ENCODE measurements at regions not wholly inside any gene's neighbourhood (a gene's known extent, or its start where the extent isn't known, plus 50 kb on each side); places are given as distances from the start of the nearest gene placed in this dataset.
A peak's percentile ranks its signal among the peaks of the same experiment; 100 is the strongest.
"Not testable (repeated sequence)": the region's sequence is repeated elsewhere in the genome, so short reads cannot be mapped to it uniquely, and the experiment has no call there.

DNA sequence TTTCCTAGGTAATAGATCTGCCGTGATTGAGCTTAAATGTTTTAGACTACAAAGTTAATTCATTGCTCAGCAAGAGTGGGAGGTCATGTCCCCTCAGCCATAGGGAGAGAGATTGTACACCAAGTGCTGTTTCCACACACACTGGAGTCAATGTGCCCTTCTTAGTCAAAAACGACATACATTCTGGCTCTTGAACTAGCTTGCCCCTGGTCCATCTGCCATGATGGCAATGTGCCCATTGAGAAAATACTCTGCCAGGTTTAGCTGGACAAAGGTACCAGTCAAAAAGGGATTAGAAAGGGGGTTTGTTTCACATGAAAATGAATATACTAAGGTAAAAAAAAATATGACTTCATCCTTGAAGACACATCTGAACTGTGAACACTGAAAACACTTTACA, 377.1 kb upstream of the ADGRL3 start:
- DNase-seq = no peak

GRCh38 chr4:60840020-60840419, 360.1 kb upstream of the ADGRL3 start:
- no peak for DNase-seq

GRCh38 chr4:60846678-60847077, 353.4 kb upstream of the ADGRL3 start:
- DNase-seq = no peak

DNA sequence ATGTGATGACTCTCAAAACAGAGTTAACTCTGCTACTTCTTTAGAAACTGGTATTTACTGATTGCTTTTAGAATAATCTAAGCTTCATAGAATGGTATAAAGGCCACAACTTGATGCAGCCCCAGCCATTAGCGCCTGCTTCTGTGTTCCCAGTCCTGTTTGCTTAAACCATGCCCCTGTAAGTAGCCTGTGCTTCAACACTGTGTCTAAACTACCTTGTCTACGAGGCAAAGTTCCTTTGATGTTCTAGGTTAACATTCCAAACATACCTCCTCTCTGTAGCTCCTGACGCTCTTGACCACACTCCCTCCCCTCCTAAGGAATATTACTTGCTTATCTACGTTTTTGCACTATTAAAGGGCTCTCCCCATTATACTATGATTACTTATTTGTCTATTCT, 352.5 kb upstream of the ADGRL3 start:
- no peak for DNase-seq

DNA sequence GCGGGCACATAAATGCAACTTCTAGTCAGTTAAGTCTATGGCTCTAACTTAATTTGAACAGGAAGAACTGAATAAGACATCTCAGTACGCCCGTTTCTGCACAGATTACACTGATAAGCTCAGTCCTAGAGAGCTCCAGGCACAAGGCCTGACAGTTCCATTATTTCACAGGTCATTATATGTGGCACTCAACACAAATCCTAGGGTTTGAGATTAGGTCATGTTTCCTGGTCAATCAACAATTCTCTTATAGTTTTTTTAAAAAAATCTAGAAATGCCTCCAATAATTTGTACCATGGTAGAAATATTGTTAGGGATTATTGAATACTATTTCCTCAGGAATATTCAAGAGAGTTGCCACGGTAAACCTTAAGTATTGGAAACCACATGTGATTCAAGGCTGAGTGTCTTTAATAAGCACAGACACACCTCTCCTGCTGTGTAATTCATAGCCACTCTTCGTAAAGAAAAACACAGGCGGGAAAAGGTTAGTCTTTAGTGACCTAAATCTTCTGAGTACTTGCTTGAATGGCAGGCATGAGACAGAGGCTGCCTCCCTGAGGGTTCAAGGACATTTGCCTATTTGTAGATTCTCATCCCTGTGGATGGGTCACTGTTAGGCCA, 342.9 kb upstream of the ADGRL3 start:
- no peak for DNase-seq

GRCh38 chr4:60863442-60863841, 336.7 kb upstream of the ADGRL3 start:
- DNase-seq = no peak

DNA sequence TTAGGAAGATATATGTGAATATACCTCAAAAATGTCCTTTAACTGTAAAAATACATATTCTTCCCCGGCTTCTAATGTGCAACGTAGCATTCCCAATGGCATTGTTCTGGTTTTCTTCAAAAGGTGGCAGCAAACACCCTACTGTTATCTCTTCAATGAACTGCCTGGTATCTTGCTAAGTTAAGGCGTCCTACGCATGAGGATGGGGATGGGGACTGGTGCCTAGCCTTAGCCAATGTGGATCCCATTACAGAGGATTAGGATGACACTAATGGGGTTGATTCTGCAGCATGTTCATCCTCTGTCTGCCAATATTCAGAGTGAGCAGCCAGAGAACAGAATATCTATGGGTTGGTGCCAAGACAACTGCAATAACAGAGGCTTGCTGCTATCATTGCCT, 334.9 kb upstream of the ADGRL3 start:
- DNase-seq = no peak

- no peak for DNase-seq
Measured at GRCh38 chr4:60868232-60868960, 331.7 kb upstream of the ADGRL3 start.

GRCh38 chr4:60879135-60879701, 320.9 kb upstream of the ADGRL3 start:
- no peak for DNase-seq

- DNase-seq = no peak
Measured at GRCh38 chr4:60884587-60884986, 315.5 kb upstream of the ADGRL3 start.

DNA sequence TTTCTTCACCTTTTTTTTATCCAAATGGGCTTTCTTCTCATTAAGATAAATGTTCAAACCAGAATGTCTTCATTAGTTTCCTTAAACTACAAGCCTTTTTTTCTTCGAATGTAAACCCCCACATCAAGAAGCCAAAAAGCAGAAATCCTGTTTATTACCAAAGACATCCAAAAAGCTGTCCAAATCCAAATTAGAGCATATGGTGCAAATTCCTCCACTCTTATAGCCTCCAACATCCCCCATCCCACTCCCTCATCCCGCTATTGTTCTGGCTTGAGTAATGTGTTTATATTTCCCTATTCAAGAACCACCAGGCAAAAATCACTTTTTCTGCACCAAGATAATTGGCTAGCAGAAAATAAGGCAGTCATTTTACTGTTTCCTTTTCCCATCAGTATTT, 315.1 kb upstream of the ADGRL3 start:
- no peak for DNase-seq

DNA sequence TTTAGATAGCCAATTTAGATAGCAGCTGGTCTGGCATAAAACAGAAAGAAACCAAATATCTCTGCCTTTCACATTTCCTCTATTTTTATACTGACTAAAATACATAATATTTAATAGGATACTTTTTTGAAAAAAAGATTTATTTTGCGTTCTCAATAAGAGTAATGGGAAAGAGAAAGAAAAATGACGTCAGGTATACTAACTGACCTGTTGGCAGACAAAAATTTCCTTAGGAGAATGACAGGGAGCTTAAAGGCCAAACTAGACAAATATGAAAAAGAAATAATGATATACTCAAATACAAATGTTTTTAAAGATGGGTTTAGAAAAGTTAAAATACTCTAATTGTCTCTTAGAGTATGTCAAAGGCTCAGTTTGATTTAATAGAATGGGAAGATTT, 309.4 kb upstream of the ADGRL3 start:
- DNase-seq = no peak

- no peak for DNase-seq
Measured at GRCh38 chr4:60891947-60892346, 308.2 kb upstream of the ADGRL3 start.

DNA sequence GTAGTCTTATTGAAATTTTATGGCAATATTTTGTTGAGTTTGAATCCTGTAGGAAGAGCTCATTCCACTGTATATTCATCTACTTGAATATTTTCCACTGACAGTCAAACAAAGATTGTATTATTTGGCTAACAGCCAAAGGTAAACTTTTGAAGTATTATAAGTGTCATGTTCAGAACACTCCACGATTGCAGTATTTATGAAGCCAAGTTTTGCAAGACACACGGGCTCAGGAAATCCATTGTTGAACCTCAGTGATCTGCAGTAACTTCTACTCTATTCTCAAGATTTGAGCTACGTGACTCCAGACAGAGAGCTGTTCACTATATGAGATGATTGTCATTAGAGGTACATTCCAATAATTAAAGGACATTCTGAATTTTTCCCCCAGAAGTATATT, 302.7 kb upstream of the ADGRL3 start:
- no peak for DNase-seq

- DNase-seq = no peak
Measured at GRCh38 chr4:60905162-60905561, 295.0 kb upstream of the ADGRL3 start.

DNA sequence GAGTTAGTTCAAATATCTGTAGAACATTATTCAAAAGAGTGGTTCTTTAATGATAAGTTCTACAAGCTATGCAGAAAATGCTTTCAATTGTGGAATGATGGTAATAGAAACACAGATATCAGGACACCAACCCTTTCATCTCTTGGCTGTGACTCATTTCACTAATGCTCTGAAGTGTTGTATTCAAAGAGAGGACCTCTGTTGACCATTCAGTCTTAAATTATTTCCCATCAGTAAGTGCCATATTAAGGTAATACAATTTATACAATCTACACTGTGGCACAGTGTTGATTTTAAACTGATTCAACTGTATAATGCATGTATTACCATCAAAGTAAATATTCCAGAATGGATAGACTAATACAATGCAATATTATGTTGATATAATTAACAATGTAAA, 289.0 kb upstream of the ADGRL3 start:
- DNase-seq = no peak

DNA sequence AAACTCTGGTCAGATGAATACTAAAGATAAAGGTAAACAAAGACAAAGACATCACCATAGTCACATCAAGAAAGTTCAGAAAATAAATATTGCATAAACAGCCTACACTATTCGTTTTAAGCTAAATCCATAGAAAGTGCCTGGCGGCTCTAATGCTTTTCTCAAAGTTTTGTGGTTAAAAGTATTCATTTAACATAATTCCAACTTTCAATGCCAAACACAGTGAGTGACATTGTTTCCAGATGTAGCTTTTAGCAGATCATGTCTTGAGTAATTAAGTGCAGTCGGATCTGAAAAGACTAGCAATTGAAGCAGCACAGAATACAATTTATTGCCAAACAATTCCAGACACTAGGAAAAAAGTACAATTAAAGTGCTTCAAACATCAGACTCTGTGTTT, 287.1 kb upstream of the ADGRL3 start:
- DNase-seq = no peak

GRCh38 chr4:60913671-60914070, 286.5 kb upstream of the ADGRL3 start:
- no peak for DNase-seq

GRCh38 chr4:60921735-60922134, 278.4 kb upstream of the ADGRL3 start:
- not testable (repeated sequence) for DNase-seq

DNA sequence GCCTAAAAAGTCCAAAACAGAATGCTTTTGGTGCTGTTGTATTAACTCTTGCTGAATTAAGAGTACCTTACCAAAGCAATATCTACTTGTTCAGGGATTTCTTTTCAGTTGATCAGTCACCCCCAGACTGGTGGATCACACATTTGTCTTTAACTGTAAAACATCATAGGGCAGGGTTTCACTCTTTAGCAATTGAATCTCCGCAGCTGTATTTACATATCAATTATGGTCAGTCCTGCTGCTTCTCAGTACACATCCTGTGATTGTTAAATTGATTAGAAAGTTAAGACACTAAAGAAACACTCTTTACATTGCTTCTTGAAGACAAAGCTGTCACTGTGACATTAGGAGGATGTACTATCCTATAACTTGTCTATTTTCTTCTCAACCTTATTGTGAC, 277.1 kb upstream of the ADGRL3 start:
- DNase-seq = peak; percentile 22

- no peak for DNase-seq
Measured at GRCh38 chr4:60926624-60927023, 273.5 kb upstream of the ADGRL3 start.

DNA sequence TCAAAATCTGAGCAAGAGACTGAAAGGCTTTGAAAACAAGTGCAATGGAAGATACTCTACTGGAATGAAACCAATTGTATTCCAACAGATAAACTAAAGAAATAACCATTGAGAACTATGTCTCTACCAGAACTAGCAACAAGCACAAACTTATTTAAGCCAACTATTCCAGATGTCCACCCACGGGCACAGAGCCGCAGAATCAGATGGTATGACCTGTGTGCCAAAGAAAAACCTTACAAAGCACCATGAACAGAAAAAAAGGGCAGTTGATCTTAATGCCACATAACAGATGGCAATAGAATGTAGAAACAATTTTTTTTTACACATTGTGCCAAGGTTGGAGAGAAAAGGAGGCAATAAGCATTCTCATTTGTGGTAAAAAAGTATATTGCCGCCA, 269.3 kb upstream of the ADGRL3 start:
- no peak for DNase-seq

DNA sequence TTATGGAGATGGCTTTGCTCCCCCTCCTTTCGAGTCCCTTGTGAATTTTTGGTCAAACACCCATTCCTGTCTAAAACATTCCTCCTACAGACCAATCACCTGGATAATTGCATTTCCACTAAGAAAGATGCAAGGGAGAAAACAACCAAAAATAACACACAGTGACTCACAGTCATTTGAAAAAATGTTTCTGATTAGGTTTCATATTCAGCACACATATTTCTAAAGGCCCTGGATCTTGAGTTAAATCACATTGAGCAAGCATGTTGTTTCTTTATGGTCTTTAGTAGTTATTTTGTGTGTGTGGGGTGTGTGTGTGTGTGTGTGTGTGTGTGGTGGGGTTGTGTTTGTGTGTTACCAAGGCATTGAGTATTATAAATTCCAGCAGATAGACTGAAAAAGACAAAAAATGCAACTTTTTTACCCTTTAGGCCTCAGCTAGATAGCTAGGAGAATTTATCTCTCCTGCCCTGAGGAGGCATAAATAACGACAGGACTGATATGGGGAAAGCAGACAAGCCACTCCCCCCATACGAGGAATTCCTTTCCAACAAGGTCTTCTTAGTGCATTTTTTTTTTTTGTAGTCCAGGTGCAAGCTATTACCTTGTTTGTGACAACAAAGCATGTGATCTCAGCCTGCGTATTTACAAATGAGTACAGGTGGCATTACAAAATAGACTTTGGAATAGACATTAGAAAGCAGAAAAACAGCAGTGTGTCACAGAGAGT, 265.4 kb upstream of the ADGRL3 start:
- no peak for DNase-seq

DNA sequence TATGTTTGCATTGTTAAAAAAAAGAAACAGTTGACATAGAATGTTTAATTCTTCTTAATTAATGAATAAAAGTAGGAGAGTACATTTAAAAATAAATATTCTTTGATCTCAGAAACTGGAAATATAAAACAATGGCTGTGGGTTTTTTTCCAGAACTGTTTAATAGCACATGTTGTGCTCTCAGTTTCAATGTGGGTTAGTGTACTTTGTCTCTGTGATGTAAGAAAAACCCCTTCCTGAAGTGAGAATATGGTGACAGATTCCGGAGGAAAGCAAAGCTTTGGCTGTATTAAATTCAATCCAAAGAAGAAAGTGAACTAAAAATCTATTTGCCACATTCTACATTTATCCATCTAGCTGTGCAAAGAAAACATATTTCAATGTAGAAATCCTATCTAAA, 261.9 kb upstream of the ADGRL3 start:
- DNase-seq = no peak

Data from DMS153 (cell line).